Retina (tissue), 1 donor: ENCODE measurements at regions not wholly inside any gene's neighbourhood (a gene's known extent, or its start where the extent isn't known, plus 50 kb on each side); places are given as distances from the start of the nearest gene placed in this dataset.

Source experiments
- DNase-seq: peaks from one replicate; pipeline ENCODE4 v3.0.0-alpha.2; 2016

DNA sequence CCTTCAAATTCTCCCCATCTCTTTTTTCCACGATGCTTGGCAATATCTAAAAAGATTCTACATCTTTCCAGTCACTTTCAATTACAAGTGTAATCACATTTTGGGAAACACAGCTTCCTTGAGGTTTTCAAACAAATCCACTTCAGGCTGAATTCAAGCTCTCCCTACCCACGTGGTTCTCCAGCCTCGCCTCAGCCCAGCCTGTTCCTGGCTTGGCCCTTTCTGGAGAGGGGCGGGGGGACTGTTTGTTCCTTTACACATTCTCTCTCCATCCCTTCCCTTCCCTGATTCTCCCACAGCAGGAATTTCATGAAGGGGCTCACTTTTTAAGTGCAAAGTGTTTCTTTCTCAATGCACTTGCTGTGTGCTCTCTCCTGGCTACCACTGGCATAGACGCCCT is 226.3 kb upstream of the SOX11 start:
- no peak for DNase-seq

DNA sequence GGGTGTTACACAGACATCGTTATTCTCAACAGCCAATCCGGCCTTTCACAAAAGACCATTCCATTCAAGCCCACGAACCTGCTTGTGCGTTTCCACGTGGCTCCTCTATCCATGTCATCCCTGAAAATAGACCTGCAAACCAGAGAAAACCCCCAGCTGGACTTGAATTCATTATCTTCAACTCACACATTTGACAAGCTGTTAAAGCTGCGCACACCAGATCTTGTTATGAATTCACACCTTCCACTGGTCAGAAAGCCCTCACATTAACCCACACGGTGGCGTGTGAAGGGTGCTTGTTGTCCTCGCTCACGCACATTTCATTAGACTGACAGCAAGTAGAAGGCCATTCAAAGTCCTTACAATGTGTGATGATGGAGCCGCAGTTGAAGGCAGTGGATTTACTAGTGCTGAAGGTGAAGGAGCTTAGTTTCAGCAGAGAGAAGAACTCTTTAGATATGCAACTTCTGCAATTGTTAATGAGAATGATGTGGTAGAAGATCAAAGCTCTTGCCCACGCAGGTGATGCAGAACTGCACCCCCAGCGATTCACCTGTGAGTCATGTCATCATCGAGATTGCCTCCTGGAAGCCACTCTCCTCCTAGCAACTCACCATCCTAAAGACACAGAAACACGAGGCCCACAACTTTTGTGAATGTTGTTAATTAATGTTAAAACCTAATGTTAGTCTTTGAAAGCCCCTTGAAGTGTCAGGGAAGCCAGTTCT is 224.8 kb upstream of the SOX11 start:
- no peak for DNase-seq

DNA sequence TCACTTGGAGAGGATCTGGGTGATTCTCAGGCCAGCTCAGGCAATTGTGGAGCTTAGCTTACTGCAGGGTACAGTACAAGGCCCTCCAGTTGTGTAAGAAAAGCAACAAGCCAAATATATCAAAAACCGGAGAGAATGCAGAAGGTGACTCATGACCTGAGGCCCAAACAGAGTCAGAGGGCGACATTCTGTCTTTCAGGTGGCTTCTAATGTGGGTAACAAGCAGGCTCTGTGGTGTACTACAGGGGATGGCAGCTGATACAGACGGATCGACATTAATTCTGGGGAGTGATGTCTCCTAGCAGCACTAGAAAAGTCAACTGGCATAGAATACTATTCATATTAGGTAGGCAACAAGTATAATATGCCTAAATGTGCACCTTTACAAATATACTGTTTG is 219.5 kb upstream of the SOX11 start:
- DNase-seq: no peak

DNA sequence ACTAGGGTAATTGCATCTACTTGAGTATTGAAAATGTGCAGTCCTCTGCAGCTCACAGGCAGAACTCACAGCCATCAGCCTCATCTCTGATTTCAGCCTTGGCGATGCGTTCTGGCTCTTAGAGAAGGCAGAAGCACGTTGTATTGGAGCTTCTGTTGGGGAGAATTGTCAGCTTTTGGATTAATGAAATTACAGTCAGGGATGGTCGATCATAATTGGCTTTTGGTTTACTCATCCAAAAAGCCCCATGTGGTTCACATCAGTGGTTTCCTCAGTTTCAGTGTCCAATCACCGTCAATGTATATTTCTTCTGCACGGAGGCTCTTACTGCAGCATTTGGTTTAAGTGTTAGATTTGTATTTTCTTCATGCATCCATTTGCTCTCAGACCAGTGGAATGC is 218.5 kb upstream of the SOX11 start:
- peak; percentile 57 for DNase-seq

DNA sequence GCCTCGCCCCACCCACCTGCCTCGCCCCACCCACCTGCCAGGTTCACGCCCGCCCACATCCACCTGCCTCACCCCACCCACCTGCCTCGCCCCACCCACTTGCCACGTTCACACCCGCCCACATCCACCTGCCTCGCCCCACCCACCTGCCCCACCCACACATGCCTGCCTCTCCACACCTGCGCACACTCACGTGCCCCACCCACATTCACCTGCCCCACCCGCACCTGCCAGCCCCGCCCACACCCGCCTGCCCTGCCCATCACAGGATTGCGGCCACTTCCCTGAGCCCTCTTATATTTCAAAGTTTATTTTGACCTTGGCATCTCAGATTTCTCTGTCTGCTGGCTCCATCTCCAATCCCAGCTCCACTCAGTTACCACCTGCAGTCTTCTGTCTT is 217.5 kb upstream of the SOX11 start:
- DNase-seq: no peak

DNA sequence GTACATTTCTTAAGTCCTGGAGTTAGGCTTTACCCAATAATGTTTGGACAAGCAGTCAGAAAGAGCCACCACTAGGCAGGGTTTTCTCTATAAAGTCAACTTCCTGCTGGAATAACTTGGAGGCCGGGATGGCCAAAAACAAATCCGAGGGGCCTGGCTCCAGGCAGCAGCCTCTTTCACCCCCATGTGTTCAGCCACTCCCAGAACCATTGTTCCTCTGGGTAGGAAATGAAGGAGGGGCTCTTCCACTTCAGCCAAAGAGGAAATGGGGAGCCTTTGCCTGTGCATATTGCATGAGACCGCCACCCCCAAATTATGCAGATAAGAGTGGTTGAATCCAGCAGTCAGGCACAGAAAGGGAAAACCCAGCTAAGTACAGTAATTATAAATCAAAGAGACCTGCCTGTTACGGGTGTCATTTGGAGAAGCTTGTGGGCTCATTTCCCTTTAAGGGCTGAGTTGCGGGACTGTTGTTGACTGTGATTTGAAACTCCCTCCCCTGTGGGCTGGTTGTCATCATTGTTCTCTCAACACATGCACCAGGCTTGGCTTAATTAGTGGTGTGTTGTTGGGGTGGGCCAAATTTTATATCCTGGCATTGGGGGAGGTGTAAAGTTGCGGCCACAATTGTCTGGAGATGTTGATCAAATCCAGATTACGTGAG is 212.8 kb upstream of the SOX11 start:
- peak; percentile 46 for DNase-seq

DNA sequence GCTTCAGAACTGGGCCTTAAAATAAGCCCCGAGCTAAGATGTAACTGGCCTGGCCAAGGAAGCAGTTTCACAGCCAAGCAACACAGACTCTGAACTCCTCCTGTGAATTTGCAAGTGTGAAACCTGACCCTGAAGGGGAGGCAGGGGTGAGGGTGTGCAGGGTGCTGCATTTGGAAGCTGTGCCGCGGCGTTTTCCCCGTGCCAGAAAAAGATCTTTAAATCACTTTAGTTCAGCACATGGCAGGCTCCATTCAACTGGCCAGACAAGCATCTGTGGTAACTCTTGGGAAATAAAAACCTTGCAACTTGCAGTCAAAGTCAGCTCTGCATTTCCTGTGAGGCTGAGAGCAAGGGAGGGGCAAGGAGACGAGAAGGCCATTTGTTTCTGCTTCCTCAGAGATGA is 209.3 kb upstream of the SOX11 start:
- DNase-seq: peak; percentile 58

DNA sequence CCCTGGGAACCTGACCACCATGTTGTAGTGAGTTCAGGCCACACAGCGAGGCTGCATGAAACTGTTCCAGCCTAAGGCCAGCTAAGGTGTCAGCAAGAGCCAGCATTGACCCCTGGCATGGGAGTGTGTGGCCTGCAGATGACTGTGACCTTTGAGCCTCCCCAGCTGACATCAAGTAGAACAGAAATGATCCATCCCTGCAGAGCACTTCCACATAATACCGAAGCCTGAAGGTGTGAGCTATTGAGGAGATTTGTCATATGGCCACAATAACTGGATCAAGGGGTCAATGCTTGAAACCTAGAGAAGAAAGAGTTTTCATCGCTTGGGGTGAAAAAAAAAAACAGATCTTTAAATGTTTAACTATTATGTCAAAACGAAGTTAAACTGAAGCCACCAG is 207.3 kb upstream of the SOX11 start:
- DNase-seq: no peak

DNA sequence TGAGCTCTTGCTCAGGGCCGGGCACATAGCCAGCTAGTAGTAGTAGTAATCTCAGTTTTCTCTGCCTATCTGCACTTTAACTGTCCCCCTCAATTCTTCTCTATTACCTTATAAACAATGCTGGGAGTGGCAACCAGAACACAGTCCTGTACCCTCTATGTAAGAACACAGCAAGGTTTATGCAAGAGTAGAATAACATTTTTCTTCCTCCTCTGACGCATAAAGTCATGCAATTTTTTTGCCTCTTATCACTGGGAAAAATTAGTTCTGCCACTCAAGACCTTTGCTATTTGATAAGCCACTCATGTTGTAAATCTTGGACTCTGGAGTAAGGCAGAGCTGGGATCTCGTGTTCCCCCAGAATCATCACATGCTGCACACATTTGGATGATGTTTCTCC is 200.7 kb upstream of the SOX11 start:
- DNase-seq: no peak

DNA sequence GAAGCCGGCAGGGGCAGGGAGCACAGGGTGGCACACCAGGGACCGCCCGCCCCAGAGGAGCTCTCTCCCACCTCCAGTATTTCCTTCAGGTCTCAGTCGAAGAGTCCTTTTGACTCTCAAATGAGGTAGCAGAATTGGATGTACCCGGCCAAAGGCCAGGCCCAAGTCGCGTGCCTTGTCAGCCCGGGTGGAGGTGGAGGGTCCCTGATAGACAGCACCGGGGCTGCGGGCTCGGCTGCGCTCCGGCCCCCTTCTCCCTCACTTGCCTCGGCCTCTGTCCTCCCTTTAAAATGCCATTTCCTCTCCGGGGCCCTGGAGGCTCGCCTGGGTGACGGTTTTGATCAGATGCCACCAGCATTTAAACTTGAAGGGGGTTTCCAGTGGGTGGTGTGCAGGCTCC is 198.9 kb upstream of the SOX11 start:
- DNase-seq: no peak

DNA sequence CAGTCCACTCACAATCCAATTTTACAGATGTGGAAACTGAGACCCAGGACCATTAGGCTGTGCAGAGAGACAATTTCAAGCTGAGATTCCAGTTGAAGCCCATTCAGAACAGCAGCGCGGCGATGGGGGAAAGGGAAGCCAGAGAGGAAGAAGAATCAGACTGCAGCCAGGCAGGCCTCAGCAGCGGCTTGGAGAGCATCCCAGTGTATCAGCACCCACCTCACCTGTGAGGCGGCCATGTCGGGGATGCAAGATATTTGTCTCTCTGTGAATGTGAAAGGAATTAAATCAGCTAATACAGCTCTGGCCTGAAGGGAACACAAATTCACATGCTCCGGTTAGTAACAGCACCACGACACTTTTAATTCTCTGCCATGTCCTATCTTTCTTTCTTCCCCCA is 198.0 kb upstream of the SOX11 start:
- DNase-seq: no peak

DNA sequence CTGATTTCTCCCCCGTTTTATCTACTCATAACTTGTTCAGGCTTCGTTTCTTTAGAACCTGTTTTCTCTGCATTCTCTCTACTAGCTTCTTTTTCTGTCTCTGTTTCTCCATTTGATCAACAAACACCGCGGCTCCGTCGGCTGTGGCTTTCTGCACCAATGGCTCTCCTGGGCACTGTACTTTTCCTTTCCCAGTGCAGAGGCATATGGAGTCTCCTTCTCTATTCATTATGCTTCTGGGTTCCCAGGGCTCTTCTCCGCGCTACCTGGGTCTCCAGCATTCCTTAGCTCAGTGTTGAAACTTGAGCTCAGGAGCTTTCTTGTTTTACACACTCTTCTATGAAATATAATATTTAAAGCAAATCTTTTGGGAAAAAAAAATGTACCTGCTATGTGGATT is 196.6 kb upstream of the SOX11 start:
- DNase-seq: no peak

DNA sequence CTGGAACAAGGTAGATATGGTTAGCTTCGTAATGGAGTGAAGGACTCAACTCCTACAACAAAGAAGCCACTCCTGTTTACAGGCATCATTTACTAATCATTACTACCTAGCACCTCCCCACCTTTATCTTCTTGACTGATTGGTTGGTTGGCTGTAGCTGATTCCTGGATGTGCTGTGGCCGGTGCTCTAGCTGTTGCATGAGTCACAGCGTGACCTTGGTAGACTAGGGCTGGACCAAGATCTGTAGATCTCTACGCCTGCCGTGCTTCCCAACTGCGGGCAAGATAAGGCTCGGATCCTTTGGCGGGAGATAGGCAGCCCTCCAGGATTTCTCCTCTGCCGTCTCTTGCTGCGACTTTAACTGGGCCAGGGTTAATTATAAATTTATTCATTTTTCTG is 194.3 kb upstream of the SOX11 start:
- no peak for DNase-seq

DNA sequence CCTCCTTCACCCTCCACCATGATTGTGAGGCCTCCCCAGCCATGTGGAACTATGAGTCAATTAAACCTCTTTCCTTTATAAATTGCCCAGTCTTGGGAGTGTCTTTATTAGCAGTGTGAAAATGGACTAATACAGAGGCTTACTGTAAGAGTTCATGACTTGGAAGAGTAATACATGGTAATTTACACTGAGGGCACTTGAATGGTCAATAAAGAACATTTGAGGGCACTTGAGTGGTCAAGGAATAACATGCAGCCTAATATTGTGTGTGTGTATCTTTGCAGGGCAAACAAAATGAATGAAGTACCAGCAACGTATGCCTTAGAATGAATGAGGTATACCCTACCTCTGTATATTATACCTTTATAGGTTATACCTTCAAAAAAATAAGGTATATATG is 190.4 kb upstream of the SOX11 start:
- DNase-seq: no peak

DNA sequence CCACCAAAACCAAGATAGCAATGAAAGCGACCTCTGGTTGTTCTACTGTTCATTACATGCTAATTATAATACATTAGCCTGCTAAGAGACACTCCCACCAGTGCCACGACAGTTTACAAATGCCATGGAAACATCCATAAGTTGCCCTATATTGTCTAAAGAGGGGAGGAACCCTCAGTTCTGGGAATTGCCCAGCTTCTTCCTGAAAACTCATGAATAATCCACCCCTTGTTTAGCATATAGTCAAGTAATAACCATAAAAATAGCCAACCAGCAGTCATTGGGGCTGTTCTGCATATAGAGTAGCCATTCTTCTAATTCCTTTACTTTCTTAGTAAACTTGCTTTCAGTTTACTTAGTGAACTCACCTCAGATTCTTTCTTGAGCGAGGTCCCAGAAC is 189.8 kb upstream of the SOX11 start:
- DNase-seq: no peak

DNA sequence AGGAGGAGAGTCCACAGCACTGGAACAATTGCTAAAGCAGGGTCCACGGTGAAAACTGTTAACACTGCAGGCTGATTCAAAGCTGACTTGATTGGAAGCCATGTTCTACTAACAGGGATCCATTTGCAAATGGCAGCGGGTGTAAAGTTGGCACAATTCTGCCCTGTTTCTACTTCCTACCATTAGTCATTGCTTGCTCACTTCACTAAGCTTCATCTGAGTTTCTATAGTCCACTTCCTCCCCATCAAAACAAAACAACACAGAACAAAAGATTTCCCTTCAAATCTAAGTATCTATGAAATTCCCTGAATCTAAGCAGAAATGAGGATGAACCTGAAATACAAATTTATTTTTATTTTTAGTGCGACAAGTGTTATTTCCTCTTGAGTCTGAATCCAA is 187.4 kb upstream of the SOX11 start:
- no peak for DNase-seq

DNA sequence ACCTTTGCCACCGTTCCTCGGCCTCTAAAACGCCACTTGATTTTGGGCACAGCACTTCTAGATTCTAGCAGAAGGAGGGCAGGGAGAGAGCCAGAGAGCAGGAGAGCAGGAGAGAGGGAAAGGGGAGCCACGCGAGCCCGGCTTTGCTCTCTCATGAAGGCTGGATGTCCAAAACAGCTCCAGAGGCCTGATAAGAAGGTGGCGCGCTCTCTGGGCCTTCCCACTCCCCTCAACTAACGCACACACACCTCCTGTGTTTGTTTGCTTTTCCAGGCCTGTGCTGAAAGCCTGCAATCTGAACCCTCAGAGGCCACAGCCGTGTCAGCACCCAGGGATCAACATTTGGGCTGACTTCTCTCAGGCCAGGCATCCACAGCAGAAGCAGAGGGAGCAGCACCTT is 184.8 kb upstream of the SOX11 start:
- no peak for DNase-seq

DNA sequence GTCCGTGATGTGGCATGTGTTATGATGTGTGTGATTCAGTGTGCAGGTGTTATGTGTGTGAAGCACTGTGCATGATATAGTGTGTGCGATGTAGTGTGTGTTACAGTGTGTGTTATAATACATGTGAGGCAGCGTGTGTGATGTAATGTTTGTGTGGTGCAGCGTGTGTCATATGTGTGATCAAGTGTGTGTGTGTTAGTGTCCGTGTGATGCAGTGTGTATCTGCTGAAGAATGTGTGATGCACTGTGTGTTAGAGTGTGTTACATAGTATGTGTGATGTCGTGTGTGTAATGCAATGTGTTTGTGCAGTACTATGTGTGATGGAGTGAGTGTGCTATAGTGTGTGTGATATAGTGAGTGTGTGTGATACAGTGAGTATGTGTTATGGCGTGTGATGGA is 182.8 kb upstream of the SOX11 start:
- no peak for DNase-seq

DNA sequence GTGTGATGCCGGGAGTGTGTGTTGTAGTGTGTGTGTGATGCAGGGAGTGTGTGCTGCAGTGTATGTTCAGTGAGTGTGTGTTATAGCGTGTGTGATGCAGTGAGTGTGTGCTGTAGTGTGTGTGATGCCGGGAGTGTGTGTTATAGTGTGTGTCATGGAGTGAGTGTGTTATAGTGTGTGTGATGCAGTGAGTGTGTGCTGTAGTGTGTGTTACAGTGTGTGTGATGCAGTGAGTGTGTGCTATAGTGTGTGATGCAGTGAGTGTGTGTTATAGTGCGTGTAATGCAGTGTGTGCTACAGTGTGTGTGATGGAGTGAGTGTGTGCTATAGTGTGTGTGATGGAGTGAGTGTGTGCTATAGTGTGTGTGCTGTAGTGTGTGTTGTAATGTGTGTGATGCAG is 182.1 kb upstream of the SOX11 start:
- no peak for DNase-seq

DNA sequence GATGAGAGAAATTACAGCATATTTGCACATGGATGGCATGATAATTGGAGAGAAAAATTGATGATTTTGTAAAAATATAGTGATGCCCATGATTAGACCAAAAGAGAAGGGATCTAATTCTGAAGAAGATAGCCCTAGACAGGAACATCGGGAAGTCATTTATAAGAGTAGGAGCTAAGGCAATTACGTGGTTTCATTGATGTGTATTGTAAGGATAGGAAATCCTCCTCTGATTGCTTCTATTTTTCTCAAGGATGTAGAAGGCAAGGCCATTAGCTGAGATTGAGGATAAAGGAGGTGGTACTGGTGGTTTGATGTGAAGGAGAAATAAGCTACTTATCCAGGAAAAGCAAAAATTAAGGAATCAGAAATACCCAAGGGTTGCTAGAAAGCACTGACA is 176.5 kb upstream of the SOX11 start:
- no peak for DNase-seq

DNA sequence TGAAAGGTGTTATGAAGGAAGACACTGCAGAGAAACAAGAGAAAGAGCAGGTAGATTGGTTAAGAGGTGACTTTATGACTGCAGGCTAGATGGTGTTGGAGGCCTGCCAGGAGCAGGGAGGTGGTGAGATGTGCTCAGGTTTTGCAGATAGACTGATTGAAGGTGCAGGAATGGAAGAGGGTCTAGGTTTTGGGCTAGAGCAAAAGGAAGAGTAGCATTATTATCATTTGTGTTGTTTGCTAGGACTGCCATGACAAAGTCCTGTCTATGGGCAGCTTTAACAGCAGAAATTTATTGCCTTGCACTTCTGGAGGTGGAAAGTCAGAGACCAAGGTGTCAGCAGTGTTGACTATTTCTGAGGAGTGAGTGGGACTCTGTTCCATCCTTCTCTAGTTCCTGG is 172.9 kb upstream of the SOX11 start:
- DNase-seq: no peak

DNA sequence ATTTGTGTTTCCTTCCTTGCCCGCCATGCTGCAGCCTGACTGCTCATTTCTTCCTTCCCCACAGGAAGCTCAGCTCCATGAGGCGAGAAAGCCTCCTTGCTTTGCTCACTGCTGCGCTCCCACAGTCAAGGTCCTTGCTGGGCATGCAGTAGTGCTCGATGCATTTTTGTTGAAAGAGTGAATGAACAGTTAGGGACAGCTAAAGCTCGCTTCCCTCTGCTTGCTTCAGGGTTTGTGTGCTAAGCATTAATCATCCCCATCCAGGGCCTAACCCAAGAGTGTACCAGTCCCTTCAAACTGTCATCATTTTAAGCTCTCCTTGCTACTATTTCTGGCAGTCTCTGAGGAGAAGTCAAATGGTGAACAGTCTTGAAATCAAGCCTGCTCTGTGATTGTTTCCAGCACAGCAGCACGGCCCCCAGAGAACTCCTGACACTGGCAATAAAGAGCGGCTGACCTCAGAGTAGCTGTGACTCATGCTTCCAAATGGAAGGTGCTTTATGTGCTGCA is 171.7 kb upstream of the SOX11 start:
- DNase-seq: peak; percentile 71

DNA sequence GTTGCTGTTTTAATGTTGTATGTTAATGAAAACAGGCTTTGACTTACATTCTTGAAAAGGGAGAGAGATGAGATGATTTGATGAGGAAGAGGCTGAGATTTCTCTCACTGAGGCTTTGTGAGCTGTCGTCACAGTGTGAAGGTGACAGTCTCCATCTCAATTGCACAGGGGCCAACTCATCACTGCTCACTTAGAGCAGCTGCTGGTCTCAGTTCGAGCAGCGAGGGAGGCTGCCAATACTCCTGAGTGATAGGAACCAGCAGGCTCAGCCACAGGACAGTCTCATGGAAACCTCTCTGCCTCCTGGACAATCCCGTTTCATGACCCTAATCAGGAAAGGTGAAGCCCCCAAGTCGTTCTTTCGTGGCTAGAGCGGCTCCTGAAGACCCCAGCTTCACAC is 170.7 kb upstream of the SOX11 start:
- no peak for DNase-seq

DNA sequence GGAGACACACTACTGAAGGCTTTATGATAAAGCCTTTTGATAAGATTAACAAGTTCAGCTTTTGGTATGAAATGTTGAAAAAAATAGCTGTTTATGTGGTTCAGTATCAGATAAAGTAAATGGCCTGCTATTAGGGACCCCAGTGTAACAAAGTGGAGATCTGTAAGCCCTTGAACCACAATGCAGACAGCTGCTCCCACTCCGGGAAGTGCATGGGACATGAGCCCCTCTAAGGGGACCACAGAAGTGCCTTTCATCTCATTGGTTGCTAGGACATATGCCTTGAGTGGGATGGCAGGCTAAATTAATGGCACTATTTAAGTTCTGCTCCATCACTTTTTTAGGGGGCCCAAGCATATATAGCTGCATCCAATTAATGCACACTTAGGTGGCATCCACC is 167.6 kb upstream of the SOX11 start:
- no peak for DNase-seq

DNA sequence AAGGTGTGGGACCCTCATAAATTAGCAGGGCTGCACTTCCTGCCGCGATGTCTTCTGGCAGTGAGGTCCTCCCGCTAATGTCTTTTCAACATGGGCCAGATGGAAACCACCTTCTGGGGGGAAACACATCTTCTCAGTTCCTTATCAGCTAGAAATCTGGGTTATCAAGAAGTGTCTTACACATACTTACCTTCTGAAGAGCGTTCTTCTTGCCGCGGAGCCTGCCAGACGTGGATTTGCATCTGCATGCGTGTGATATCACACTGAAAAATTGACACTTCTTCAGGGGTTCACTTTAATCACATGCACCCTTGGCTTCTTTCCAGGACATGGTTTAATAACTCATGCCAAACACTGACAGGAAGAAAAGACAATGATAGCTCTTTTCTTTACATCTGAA is 163.5 kb upstream of the SOX11 start:
- no peak for DNase-seq
